LNCAP (cell line): ENCODE measurements at regions not wholly inside any gene's neighbourhood (a gene's known extent, or its start where the extent isn't known, plus 50 kb on each side); places are given as distances from the start of the nearest gene placed in this dataset.

ENCODE experiments used
- CTCF ChIP-seq: fragments of 450-650 bp; IDR thresholded peaks from 2 replicates; pipeline ENCODE4 v1.5.1; 2017; ENCODE audit warnings: mild to moderate bottlenecking

GRCh38 chr12:127791217-127791616 is 475.8 kb upstream of the TMEM132C start:
- TF ChIP-seq CTCF, result no peak

GRCh38 chr12:127797918-127798317 is 469.1 kb upstream of the TMEM132C start:
- TF ChIP-seq CTCF, result no peak

- no peak for TF ChIP-seq CTCF
Measured at GRCh38 chr12:127802271-127802670, 464.7 kb upstream of the TMEM132C start.

- TF ChIP-seq CTCF, result no peak
Measured at GRCh38 chr12:127803545-127803944, 463.4 kb upstream of the TMEM132C start.

GRCh38 chr12:127809275-127809674 is 457.7 kb upstream of the TMEM132C start:
- TF ChIP-seq CTCF, result no peak

GRCh38 chr12:127810041-127810440 is 456.9 kb upstream of the TMEM132C start:
- TF ChIP-seq CTCF, result no peak

- TF ChIP-seq CTCF, result no peak
Measured at GRCh38 chr12:127811988-127812387, 455.0 kb upstream of the TMEM132C start.

GRCh38 chr12:127813147-127813546 is 453.8 kb upstream of the TMEM132C start:
- TF ChIP-seq CTCF, result no peak
